Renal cortical epithelial cell (primary cell): ENCODE measurements at regions not wholly inside any gene's neighbourhood (a gene's known extent, or its start where the extent isn't known, plus 50 kb on each side); places are given as distances from the start of the nearest gene placed in this dataset.
A peak's percentile ranks its signal among the peaks of the same experiment; 100 is the strongest.
"Not testable (repeated sequence)": the region's sequence is repeated elsewhere in the genome, so short reads cannot be mapped to it uniquely, and the experiment has no call there.

ENCODE experiments used
- DNase-seq: peaks from one replicate; pipeline ENCODE4 v3.0.0-alpha.2; 2011; ENCODE audit warnings: low read depth

GRCh38 chr3:6679510-6679909 lies 181.4 kb upstream of the GRM7 start:
- DNase-seq: no peak

- DNase-seq: no peak
These were observed 180.7 kb upstream of the GRM7 start for GRCh38 chr3:6680119-6680806.

GRCh38 chr3:6697285-6697684 lies 163.6 kb upstream of the GRM7 start:
- DNase-seq: no peak

- DNase-seq: no peak
These were observed 163.2 kb upstream of the GRM7 start for GRCh38 chr3:6697722-6698121.

- DNase-seq: not testable (repeated sequence)
These were observed 156.1 kb upstream of the GRM7 start for GRCh38 chr3:6704817-6705216.

GRCh38 chr3:6706777-6707176 lies 154.1 kb upstream of the GRM7 start:
- no peak for DNase-seq

- no peak for DNase-seq
These were observed 151.7 kb upstream of the GRM7 start for GRCh38 chr3:6709178-6709577.

GRCh38 chr3:6714962-6715361 lies 146.0 kb upstream of the GRM7 start:
- DNase-seq: no peak

GRCh38 chr3:6716420-6716819 lies 144.5 kb upstream of the GRM7 start:
- no peak for DNase-seq

- no peak for DNase-seq
These were observed 143.6 kb upstream of the GRM7 start for GRCh38 chr3:6717026-6717943.

GRCh38 chr3:6719999-6720398 lies 140.9 kb upstream of the GRM7 start:
- no peak for DNase-seq

- no peak for DNase-seq
These were observed 139.4 kb upstream of the GRM7 start for GRCh38 chr3:6721491-6721890.

- DNase-seq: peak; percentile 11
These were observed 137.7 kb upstream of the GRM7 start for GRCh38 chr3:6723205-6723604.

- no peak for DNase-seq
These were observed 134.1 kb upstream of the GRM7 start for GRCh38 chr3:6726811-6727210.

- DNase-seq: no peak
These were observed 128.1 kb upstream of the GRM7 start for GRCh38 chr3:6732807-6733206.

- no peak for DNase-seq
These were observed 127.1 kb upstream of the GRM7 start for GRCh38 chr3:6733699-6734394.

GRCh38 chr3:6734395-6734746 lies 126.5 kb upstream of the GRM7 start:
- no peak for DNase-seq

GRCh38 chr3:6736836-6737629 lies 123.9 kb upstream of the GRM7 start:
- DNase-seq: no peak

- no peak for DNase-seq
These were observed 123.3 kb upstream of the GRM7 start for GRCh38 chr3:6737630-6738029.

- no peak for DNase-seq
These were observed 121.6 kb upstream of the GRM7 start for GRCh38 chr3:6739288-6739687.

GRCh38 chr3:6743067-6743720 lies 117.7 kb upstream of the GRM7 start:
- no peak for DNase-seq
